ENCODE measurements at regions not wholly inside any gene's neighbourhood (a gene's known extent, or its start where the extent isn't known, plus 50 kb on each side); places are given as distances from the start of the nearest gene placed in this dataset.

DNA sequence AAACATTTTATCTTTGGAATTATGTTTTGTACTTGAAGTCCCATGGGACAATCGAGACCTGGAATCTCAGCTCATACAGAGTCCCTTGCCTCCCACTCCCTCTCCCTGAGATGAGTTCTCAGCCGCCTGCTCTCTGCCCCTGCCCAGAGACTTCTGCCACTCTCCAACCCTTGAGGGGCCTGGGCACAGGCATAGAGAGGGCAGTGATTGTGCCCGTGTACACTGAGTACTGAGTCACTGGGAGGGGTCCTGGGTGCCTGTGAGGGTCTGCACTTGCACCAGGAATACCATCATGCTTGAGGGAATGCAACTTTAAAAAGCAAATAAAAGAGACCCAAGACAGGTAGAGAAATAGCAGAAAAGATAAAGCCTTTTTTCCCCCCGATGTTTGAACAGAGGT is 453.8 kb upstream of the HS3ST5 start:
- DNase-seq (ENCODE audit: low spot score), result no peak

GRCh38 chr6:114793428-114793827 is 450.6 kb upstream of the HS3ST5 start:
- DNase-seq (ENCODE audit: low spot score), result no peak

GRCh38 chr6:114785235-114786127 is 442.7 kb upstream of the HS3ST5 start:
- DNase-seq (ENCODE audit: low spot score), result no peak

GRCh38 chr6:114783783-114784182 is 441.0 kb upstream of the HS3ST5 start:
- no peak for DNase-seq (ENCODE audit: low spot score)

GRCh38 chr6:114783083-114783482 is 440.3 kb upstream of the HS3ST5 start:
- DNase-seq (ENCODE audit: low spot score), result no peak

- no peak for DNase-seq (ENCODE audit: low spot score)
Measured at GRCh38 chr6:114764866-114765265, 422.0 kb upstream of the HS3ST5 start.

GRCh38 chr6:114762145-114762544 is 419.3 kb upstream of the HS3ST5 start:
- peak; percentile 57 for DNase-seq (ENCODE audit: low spot score)

DNA sequence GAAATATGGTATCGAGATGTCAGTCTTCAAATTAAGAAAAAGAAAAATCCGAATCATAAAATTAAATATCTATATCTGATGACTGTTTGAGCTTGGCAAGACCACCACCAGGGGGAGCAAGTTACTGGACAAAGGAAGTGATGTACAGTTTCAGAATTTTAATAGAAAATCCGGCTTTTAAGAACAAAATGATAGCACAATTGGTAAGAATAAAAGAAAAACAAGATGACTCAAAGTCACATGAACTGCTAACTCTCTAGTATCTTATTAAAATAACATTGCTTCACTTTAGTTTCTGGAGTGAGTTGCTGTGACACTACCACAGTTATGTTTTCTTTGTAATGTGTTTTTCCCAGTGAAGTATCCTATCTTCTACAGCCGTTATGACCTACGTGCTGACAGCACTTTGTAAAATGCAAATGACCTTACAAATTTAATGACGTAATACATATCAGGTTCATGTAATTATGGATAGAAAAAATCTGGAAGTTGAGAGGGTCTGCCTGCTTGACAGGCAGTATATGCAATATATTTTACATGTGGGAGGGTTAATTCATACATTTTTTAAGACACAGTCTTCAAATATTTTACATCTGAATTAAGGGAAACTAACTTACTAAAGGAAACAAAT is 405.3 kb upstream of the HS3ST5 start:
- DNase-seq (ENCODE audit: low spot score), result peak; percentile 68

DNA sequence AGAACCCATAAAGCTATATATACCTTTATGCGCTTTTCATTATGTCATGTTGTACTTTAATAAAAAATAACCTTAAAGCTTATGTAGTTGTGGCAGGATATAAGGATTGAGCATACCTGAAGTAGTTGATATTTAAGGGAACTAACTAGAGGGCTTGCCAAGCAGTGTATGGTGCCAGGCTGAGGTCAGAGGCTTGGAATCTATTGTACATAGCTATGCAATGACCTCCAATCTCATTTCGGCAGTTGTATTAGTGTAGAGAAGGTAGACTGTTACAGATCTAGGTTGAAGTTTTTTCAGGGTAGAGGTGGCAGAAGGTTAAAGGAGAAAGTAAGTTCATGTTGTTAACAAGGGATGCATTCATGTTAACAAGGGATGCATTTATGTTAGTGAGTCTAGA is 397.7 kb upstream of the HS3ST5 start:
- no peak for DNase-seq (ENCODE audit: low spot score)

- no peak for DNase-seq (ENCODE audit: low spot score)
Measured at GRCh38 chr6:114739656-114740055, 396.8 kb upstream of the HS3ST5 start.

DNA sequence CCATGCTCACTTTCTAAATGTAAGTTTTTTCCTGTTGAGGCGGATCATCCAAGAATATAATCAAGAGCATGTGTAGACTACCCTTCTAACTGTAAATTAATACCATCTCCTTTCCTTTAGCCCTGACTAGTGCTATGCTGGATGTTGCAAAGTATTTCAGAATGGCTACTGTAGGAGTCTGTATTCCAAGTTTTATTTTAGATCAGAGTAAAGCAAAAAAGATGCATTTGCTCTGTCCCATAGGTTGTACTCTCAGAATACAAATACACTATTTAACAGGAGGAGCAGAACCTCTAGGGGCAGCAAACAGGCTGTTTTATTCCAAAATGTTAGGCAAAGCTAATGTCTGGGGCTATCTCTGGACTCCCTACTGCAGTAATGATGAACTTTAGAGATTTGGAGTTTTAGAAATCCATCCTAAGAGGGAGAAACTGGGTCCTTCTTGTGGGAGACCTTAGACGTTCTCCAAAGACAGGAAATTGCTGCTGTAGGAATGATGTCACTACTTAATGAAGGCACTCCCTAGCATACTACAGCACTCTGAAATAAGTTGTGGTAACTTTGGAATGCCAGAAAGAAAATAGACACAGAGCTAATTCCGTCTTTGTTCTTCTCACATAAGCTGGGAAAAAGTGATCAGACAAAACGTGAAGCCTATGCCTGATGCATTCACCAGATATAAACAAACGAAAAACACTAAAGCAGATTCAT is 392.4 kb upstream of the HS3ST5 start:
- no peak for DNase-seq (ENCODE audit: low spot score)

GRCh38 chr6:114733596-114733995 is 390.8 kb upstream of the HS3ST5 start:
- DNase-seq (ENCODE audit: low spot score), result no peak

GRCh38 chr6:114718716-114719270 is 376.0 kb upstream of the HS3ST5 start:
- DNase-seq (ENCODE audit: low spot score), result no peak

DNA sequence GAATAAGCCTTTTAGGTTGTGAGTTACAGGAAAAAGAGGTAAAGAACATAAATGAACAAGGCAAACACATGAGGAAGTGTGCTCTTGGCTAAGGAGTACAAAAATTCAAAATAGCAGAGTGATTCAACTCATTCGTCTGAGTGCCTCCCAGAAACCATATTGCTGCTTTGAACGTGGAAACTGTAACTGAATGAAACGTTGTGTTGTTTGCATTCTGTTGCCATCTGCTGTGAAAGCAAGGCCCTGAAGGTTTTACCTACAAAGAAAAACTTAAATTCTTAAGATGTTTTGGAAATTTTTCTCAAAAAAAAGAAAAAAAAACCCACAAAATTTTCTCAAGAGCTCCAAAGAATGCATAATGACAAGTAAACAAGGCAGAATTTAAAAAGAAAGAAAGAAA is 375.4 kb upstream of the HS3ST5 start:
- DNase-seq (ENCODE audit: low spot score), result peak; percentile 9

GRCh38 chr6:114714836-114715507 is 372.1 kb upstream of the HS3ST5 start:
- DNase-seq (ENCODE audit: low spot score), result no peak

GRCh38 chr6:114713690-114714089 is 370.9 kb upstream of the HS3ST5 start:
- DNase-seq (ENCODE audit: low spot score), result no peak

DNA sequence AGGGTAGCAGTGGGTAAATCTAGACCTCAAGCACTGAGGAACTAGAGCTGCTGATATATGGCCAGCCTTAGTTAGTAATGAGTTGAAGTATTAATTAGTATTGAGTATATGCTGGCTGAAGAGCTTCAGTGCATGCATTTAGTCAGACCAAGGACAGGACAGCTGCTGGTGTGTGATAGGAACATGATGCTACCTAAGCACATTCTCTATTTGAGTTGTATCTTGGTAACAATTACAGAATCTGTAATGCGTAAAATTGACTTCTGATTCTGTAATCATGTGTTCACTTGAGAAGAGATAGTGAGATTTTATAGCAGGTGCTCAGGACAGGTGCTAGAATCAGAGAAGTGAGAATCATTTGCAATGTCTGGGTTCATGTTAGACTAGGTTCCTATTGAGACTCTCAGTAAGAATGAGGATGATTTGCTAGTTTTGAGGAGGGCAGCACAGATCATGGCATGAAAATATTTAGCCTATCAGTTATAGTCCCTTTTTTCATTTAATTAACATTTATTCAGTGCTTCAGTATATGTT is 369.4 kb upstream of the HS3ST5 start:
- DNase-seq (ENCODE audit: low spot score), result no peak

GRCh38 chr6:114707081-114707620 is 364.3 kb upstream of the HS3ST5 start:
- no peak for DNase-seq (ENCODE audit: low spot score)

- DNase-seq (ENCODE audit: low spot score), result no peak
Measured at GRCh38 chr6:114690625-114691024, 347.8 kb upstream of the HS3ST5 start.

DNA sequence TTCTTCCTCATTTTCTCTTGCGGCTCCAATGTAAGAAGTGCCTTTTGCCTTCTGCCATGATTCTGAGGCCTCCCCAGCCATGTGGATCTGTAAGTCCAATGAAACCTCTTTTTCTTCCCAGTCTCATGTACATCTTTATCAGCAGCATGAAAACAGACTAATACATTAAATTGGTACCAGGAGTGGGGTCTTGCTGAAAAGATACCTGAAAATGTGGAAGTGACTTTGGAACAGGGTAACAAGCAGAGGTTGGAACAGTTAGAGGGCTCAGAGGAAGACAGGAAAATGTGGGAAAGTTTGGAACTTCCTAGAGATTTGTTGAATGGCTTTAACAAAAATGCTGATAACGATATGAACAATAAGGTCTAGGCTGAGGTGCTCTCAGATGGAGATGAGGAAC is 316.7 kb upstream of the HS3ST5 start:
- no peak for DNase-seq (ENCODE audit: low spot score)

GRCh38 chr6:114651611-114652010 is 308.8 kb upstream of the HS3ST5 start:
- no peak for DNase-seq (ENCODE audit: low spot score)

All from Ammon's horn (tissue), 1 donor.